MM.1S (cell line): ENCODE measurements at regions not wholly inside any gene's neighbourhood (a gene's known extent, or its start where the extent isn't known, plus 50 kb on each side); places are given as distances from the start of the nearest gene placed in this dataset.

Source experiments
- DNase-seq: peaks from one replicate; pipeline ENCODE4 v3.0.0-alpha.2; 2015
- H2AFZ ChIP-seq: fragments of 300-600 bp; sonication (generic); 2 replicates; pipeline ENCODE4 v1.6.0; 2016; ENCODE audit warnings: antibody characterized with exemption, low read length
- H3F3A ChIP-seq: fragments of 300-600 bp; sonication (generic); 2 replicates; pipeline ENCODE4 v1.6.1; 2016; ENCODE audit warnings: mild to moderate bottlenecking, antibody characterized with exemption, low read length, moderate library complexity, mixed read lengths; ENCODE audit not compliant: insufficient read depth
- H3K27ac ChIP-seq: fragments of 300-600 bp; sonication (generic); 2 replicates; pipeline ENCODE4 v1.5.1; 2016; ENCODE audit warnings: mild to moderate bottlenecking, low read length
- H3K27me3 ChIP-seq: fragments of 300-600 bp; sonication (generic); replicated peaks from 2 replicates; pipeline ENCODE4 v1.6.0; 2016; ENCODE audit warnings: low read length; ENCODE audit not compliant: insufficient read depth
- H3K36me3 ChIP-seq: fragments of 300-600 bp; sonication (generic); replicated peaks from 2 replicates; pipeline ENCODE4 v1.6.1; 2016; ENCODE audit warnings: mild to moderate bottlenecking, low read length, mixed read lengths; ENCODE audit not compliant: insufficient read depth
- H3K4me1 ChIP-seq: fragments of 300-600 bp; sonication (generic); 2 replicates; pipeline ENCODE4 v1.6.1; 2016; ENCODE audit warnings: low read length, mixed read lengths
- H3K4me2 ChIP-seq: fragments of 300-600 bp; sonication (generic); 2 replicates; pipeline ENCODE4 v1.6.0; 2016; ENCODE audit warnings: low read depth, low read length
- H3K4me3 ChIP-seq: fragments of 300-600 bp; sonication (generic); 2 replicates; pipeline ENCODE4 v1.5.1; 2016; ENCODE audit warnings: low read length, mixed read lengths
- H3K79me2 ChIP-seq: fragments of 300-600 bp; sonication (generic); 2 replicates; pipeline ENCODE4 v1.6.1; 2016; ENCODE audit warnings: mixed run types, low read length, mixed read lengths
- H3K9ac ChIP-seq: fragments of 300-600 bp; sonication (generic); 2 replicates; pipeline ENCODE4 v1.6.1; 2016; ENCODE audit warnings: low read length, mixed read lengths
- H3K9me2 ChIP-seq: fragments of 300-600 bp; sonication (generic); replicated peaks from 2 replicates; pipeline ENCODE4 v1.6.1; 2016; ENCODE audit warnings: mild to moderate bottlenecking, low read length, mixed read lengths; ENCODE audit not compliant: insufficient read depth
- H3K9me3 ChIP-seq: fragments of 300-600 bp; sonication (generic); replicated peaks from 2 replicates; pipeline ENCODE4 v1.6.1; 2016; ENCODE audit warnings: mild to moderate bottlenecking, low read length, mixed read lengths; ENCODE audit not compliant: insufficient read depth
- H4K20me1 ChIP-seq: fragments of 300-600 bp; sonication (generic); 2 replicates; pipeline ENCODE4 v1.6.1; 2016; ENCODE audit warnings: mild to moderate bottlenecking, low read length, moderate library complexity, mixed read lengths; ENCODE audit not compliant: insufficient read depth
- EZH2 ChIP-seq: fragments of 300-600 bp; sonication (generic); optimal IDR thresholded peaks from 2 replicates; pipeline ENCODE3; 2017; ENCODE audit warnings: low read depth, mild to moderate bottlenecking, antibody characterized with exemption, low read length, mixed read lengths
- EZH2phosphoT487 ChIP-seq: fragments of 300-600 bp; sonication (generic); IDR thresholded peaks from 2 replicates; pipeline ENCODE4 v1.6.1; 2018; ENCODE audit warnings: antibody characterized with exemption, low read length
- TF ChIP-seq, protein P1 (sequence below): fragments of 300-600 bp; sonication (generic); IDR thresholded peaks from 2 replicates; pipeline ENCODE4 v1.5.1; 2016; ENCODE audit warnings: antibody characterized with exemption, low read length, mixed read lengths

DNA sequence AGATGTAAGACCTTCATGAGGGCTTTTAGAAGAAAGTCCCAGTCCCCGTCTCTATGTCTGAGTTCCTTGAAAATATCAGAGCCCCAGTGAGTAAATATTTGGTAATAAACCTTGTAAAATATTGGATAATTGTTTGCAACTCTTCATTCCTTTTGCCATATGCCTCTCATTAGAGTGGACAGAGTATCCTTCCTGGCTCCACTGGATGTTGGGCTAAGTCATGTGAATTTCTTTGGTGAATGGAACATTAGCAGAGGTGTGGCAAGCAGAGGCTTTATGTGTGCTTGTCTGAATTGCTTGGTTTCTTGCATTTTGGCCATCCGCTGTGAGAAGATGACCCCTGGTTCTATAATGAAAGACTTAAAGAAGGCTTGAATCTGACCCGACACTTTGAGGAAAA, 490.3 kb downstream of the METTL15 start:
- no peaks in the 10 kb centered on the region for H3K4me1 ChIP-seq
- H3K4me2 ChIP-seq: no peak overlapping the region
- no peaks in the 10 kb centered on the region for H4K20me1 ChIP-seq
- TF ChIP-seq EZH2phosphoT487 (no peak), EZH2 (no peak)
- TF ChIP-seq, protein P1, sequence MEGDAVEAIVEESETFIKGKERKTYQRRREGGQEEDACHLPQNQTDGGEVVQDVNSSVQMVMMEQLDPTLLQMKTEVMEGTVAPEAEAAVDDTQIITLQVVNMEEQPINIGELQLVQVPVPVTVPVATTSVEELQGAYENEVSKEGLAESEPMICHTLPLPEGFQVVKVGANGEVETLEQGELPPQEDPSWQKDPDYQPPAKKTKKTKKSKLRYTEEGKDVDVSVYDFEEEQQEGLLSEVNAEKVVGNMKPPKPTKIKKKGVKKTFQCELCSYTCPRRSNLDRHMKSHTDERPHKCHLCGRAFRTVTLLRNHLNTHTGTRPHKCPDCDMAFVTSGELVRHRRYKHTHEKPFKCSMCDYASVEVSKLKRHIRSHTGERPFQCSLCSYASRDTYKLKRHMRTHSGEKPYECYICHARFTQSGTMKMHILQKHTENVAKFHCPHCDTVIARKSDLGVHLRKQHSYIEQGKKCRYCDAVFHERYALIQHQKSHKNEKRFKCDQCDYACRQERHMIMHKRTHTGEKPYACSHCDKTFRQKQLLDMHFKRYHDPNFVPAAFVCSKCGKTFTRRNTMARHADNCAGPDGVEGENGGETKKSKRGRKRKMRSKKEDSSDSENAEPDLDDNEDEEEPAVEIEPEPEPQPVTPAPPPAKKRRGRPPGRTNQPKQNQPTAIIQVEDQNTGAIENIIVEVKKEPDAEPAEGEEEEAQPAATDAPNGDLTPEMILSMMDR: no peak
- H3F3A ChIP-seq: no peaks in the 10 kb centered on the region
- no peak overlapping the region for H3K9ac ChIP-seq
- H3K79me2 ChIP-seq: no peaks in the 10 kb centered on the region
- no peaks in the 10 kb centered on the region for H3K9me3 ChIP-seq
- H3K4me3 ChIP-seq: no peak overlapping the region
- no peak overlapping the region for H2AFZ ChIP-seq
- DNase-seq: no peak
- no peaks in the 10 kb centered on the region for H3K9me2 ChIP-seq
- no peak overlapping the region for H3K27ac ChIP-seq
- no peaks in the 10 kb centered on the region for H3K36me3 ChIP-seq
- no peaks in the 10 kb centered on the region for H3K27me3 ChIP-seq

DNA sequence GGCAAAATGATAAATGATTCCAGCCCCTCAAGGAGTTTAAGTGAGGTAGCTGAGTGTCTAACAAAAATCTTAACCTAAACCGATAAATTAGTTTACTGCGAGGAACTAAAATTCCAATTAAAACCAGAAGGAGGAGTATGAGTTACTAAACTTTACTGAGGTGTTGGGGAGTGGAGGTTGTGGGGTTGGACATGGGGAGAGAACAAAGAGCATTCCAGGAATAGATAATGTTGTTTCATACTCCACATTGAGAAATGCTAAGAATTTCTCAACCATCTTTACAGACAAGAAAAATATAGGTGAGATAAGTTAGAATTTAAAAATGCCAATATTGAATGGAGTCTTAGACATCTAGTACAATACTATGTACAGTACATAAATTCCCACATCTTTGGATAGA, 488.6 kb downstream of the METTL15 start:
- no peak for DNase-seq
- no peak overlapping the region for H3K9ac ChIP-seq
- no peaks in the 10 kb centered on the region for H3K9me3 ChIP-seq
- no peak overlapping the region for H3K4me2 ChIP-seq
- H3K27ac ChIP-seq: no peak overlapping the region
- no peaks in the 10 kb centered on the region for H3K36me3 ChIP-seq
- no peaks in the 10 kb centered on the region for H3F3A ChIP-seq
- no peaks in the 10 kb centered on the region for H3K79me2 ChIP-seq
- no peak overlapping the region for H2AFZ ChIP-seq
- no peaks in the 10 kb centered on the region for H3K9me2 ChIP-seq
- no peaks in the 10 kb centered on the region for H4K20me1 ChIP-seq
- H3K4me3 ChIP-seq: no peak overlapping the region
- no peaks in the 10 kb centered on the region for H3K4me1 ChIP-seq
- no peaks in the 10 kb centered on the region for H3K27me3 ChIP-seq
- TF ChIP-seq EZH2 (no peak), EZH2phosphoT487 (no peak)
- TF ChIP-seq, protein P1: no peak

DNA sequence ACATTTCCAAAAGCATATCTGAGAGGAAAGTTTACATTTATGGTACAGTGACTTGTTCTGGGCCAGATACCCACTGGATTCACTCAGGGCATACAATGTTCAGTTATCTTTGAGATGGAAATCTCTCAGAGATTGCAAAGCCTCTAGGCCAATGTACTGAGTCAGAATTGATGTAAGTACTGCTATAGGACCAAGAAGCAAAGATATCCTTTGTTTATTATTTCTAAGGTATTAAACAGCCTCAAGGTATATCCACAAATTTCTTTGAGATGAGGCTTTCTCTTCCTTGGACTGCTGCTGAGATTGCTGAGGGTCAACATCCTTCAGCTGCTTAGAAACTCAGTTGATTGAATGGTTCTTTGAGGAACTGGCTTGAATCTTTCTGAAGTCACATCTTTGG, 484.0 kb downstream of the METTL15 start:
- Histone ChIP-seq H3F3A (no peaks in the 10 kb centered on the region), H3K4me2 (no peak overlapping the region), H3K4me1 (no peaks in the 10 kb centered on the region), H4K20me1 (no peaks in the 10 kb centered on the region), H3K9ac (no peak overlapping the region), H3K9me3 (no peaks in the 10 kb centered on the region), H3K27me3 (no peaks in the 10 kb centered on the region), H3K79me2 (no peaks in the 10 kb centered on the region), H3K9me2 (no peaks in the 10 kb centered on the region), H2AFZ (no peak overlapping the region), H3K27ac (no peak overlapping the region), H3K4me3 (no peak overlapping the region), H3K36me3 (no peaks in the 10 kb centered on the region)
- TF ChIP-seq EZH2 (no peak), EZH2phosphoT487 (no peak)
- TF ChIP-seq, protein P1: no peak
- DNase-seq: no peak
